ENCODE measurements at regions not wholly inside any gene's neighbourhood (a gene's known extent, or its start where the extent isn't known, plus 50 kb on each side); places are given as distances from the start of the nearest gene placed in this dataset.

DNA sequence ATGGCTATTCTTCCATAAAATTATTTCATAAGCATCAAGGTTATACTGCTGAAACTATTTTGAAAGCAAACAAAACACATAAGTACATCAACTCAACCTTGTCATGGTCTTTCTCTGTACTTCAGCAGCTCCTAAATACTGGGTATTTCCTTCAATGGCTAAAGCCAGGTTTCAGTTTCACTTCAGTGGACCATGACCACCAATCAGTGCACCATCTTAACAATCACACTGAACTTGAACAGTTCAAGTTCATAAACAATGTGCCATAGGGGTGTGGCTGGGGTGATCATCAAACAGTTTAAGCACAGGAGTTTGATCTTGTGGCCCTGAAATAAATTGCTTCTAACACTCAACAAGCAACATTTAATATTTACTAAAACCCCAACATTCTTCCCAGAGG lies 124.1 kb upstream of the FIGN start:
- no peak overlapping the region for H3K27ac ChIP-seq
- no peak for ATAC-seq
- TF ChIP-seq CTCF (IDR thresholded peaks at IDR 0.05): no peak
- no peaks in the 10 kb centered on the region for H3K9me3 ChIP-seq
- H3K27me3 ChIP-seq (ENCODE audit: insufficient read depth in 3 of 3, low read length in 2 of 3): no peaks in the 10 kb centered on the region
- no peak overlapping the region for H3K4me3 ChIP-seq
- intact Hi-C loops (cut with DNase I): no loop called here
- no peaks in the 10 kb centered on the region for H3K36me3 ChIP-seq (ENCODE audit: insufficient read depth in 1 of 2, low read depth in 1 of 2)
- H3K4me1 ChIP-seq: no peaks in the 10 kb centered on the region
- DNase-seq: no peak

- H3K4me1 ChIP-seq: no peaks in the 10 kb centered on the region
- H3K27ac ChIP-seq: no peak overlapping the region
- intact Hi-C loops (cut with DNase I): no loop called here
- no peaks in the 10 kb centered on the region for H3K9me3 ChIP-seq
- ATAC-seq (no peak), DNase-seq (no peak)
- WGBS, 3 donors: 64 to 67% (median 67%) methylated on average over 2 of the region's 2 CpGs
- TF ChIP-seq CTCF (IDR thresholded peaks at IDR 0.05): no peak
- no peaks in the 10 kb centered on the region for H3K27me3 ChIP-seq (ENCODE audit: insufficient read depth in 3 of 3, low read length in 2 of 3)
- H3K4me3 ChIP-seq: no peak overlapping the region
- no peaks in the 10 kb centered on the region for H3K36me3 ChIP-seq (ENCODE audit: insufficient read depth in 1 of 2, low read depth in 1 of 2)
These were observed 121.1 kb upstream of the FIGN start for GRCh38 chr2:163856941-163857340.

GRCh38 chr2:163852616-163853015 lies 116.8 kb upstream of the FIGN start:
- no peak overlapping the region for H3K27ac ChIP-seq
- H3K27me3 ChIP-seq (ENCODE audit: insufficient read depth in 3 of 3, low read length in 2 of 3): no peaks in the 10 kb centered on the region
- intact Hi-C loops (cut with DNase I): no loop called here
- 21 to 33% (median 24%) methylated on average over 3 of the region's 3 CpGs for WGBS, 3 donors
- no peaks in the 10 kb centered on the region for H3K9me3 ChIP-seq
- no peaks in the 10 kb centered on the region for H3K4me1 ChIP-seq
- DNase-seq (no peak), ATAC-seq (no peak)
- no peak for TF ChIP-seq CTCF (IDR thresholded peaks at IDR 0.05)
- no peak overlapping the region for H3K4me3 ChIP-seq
- H3K36me3 ChIP-seq (ENCODE audit: insufficient read depth in 1 of 2, low read depth in 1 of 2): no peaks in the 10 kb centered on the region

- Histone ChIP-seq H3K27ac (no peak overlapping the region), H3K36me3 (ENCODE audit: insufficient read depth in 1 of 2, low read depth in 1 of 2) (no peaks in the 10 kb centered on the region), H3K4me1 (no peaks in the 10 kb centered on the region), H3K4me3 (no peak overlapping the region), H3K9me3 (no peaks in the 10 kb centered on the region), H3K27me3 (ENCODE audit: insufficient read depth in 3 of 3, low read length in 2 of 3) (no peaks in the 10 kb centered on the region)
- TF ChIP-seq CTCF (IDR thresholded peaks at IDR 0.05): no peak
- WGBS, 3 donors: 42 to 49% (median 45%) methylated on average over 3 of the region's 3 CpGs
- intact Hi-C loops (cut with DNase I): no loop called here
- DNase-seq (no peak), ATAC-seq (no peak)
These were observed 114.1 kb upstream of the FIGN start for GRCh38 chr2:163849756-163850435.

GRCh38 chr2:163838890-163839289 lies 103.1 kb upstream of the FIGN start:
- no peak for ATAC-seq
- no peaks in the 10 kb centered on the region for H3K36me3 ChIP-seq (ENCODE audit: insufficient read depth in 1 of 2, low read depth in 1 of 2)
- intact Hi-C loops (cut with DNase I): no loop called here

More at GRCh38 chr2:163838890-163839289, 103.1 kb upstream of the FIGN start:
- Histone ChIP-seq H3K27ac (no peak overlapping the region), H3K4me1 (no peaks in the 10 kb centered on the region), H3K9me3 (no peaks in the 10 kb centered on the region), H3K27me3 (ENCODE audit: insufficient read depth in 3 of 3, low read length in 2 of 3) (no peaks in the 10 kb centered on the region), H3K4me3 (no peak overlapping the region)
- TF ChIP-seq CTCF (IDR thresholded peaks at IDR 0.05): no peak
- no peak for DNase-seq

All from psoas muscle (tissue), 7 donors.